ENCODE measurements at regions not wholly inside any gene's neighbourhood (a gene's known extent, or its start where the extent isn't known, plus 50 kb on each side); places are given as distances from the start of the nearest gene placed in this dataset.

- Histone ChIP-seq H3K4me1 (ENCODE audit: control insufficient read depth in 2 of 2, insufficient read depth in 2 of 2, low read length in 2 of 2) (no peaks in the 10 kb centered on the region), H3K79me2 (ENCODE audit: control insufficient read depth, insufficient read depth, low read length) (no peaks in the 10 kb centered on the region), H3K9ac (ENCODE audit: low read length) (no peak overlapping the region), H3K27me3 (replicated peaks in 1 of 4; ENCODE audit: control extremely low read depth in 1 of 4, control insufficient read depth in 3 of 4, insufficient read depth in 4 of 4, low read length in 3 of 4) (no peaks in the 10 kb centered on the region), H4K20me1 (ENCODE audit: control insufficient read depth, insufficient read depth, low read length, poor library complexity, severe bottlenecking) (no peaks in the 10 kb centered on the region), H3K4me3 (ENCODE audit: control extremely low read depth in 1 of 5, extremely low read depth in 1 of 5, insufficient read depth in 1 of 5, low read depth in 2 of 5, low read length in 4 of 5) (no peak overlapping the region), H3K27ac (ENCODE audit: low read length in 2 of 2) (no peak overlapping the region), H3K4me2 (replicated peaks; ENCODE audit: low read depth, low read length, poor library complexity, severe bottlenecking) (no peak overlapping the region), H2AFZ (ENCODE audit: insufficient read depth, low read depth, low read length, poor library complexity, severe bottlenecking) (no peak overlapping the region), H3K9me3 (ENCODE audit: control extremely low read depth in 1 of 3, control insufficient read depth in 2 of 3, insufficient read depth in 1 of 3, low read length in 2 of 3) (peaks cover 0 to 20% (median 0%) of the 10 kb centered on the region in 3 donors), H3K36me3 (replicated peaks in 1 of 2; ENCODE audit: control extremely low read depth in 1 of 2, control insufficient read depth in 1 of 2, extremely low read depth in 1 of 2, insufficient read depth in 2 of 2, low read length in 1 of 2) (no peaks in the 10 kb centered on the region)
- no peak for TF ChIP-seq EZH2 (IDR thresholded peaks at IDR 0.05; ENCODE audit: borderline replicate concordance, insufficient read depth, low read depth, low read length, poor library complexity, severe bottlenecking)
- TF ChIP-seq, protein P1, sequence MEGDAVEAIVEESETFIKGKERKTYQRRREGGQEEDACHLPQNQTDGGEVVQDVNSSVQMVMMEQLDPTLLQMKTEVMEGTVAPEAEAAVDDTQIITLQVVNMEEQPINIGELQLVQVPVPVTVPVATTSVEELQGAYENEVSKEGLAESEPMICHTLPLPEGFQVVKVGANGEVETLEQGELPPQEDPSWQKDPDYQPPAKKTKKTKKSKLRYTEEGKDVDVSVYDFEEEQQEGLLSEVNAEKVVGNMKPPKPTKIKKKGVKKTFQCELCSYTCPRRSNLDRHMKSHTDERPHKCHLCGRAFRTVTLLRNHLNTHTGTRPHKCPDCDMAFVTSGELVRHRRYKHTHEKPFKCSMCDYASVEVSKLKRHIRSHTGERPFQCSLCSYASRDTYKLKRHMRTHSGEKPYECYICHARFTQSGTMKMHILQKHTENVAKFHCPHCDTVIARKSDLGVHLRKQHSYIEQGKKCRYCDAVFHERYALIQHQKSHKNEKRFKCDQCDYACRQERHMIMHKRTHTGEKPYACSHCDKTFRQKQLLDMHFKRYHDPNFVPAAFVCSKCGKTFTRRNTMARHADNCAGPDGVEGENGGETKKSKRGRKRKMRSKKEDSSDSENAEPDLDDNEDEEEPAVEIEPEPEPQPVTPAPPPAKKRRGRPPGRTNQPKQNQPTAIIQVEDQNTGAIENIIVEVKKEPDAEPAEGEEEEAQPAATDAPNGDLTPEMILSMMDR (IDR thresholded peaks at IDR 0.05) = no peak
- H3K4me1 Mint-ChIP-seq = no peaks in the 10 kb centered on the region
- H3K4me3 Mint-ChIP-seq = no peak overlapping the region
- ChIA-PET POLR2A (no interaction called here), CTCF (no interaction called here)
- 95% methylated on average over 42 of the region's 42 CpGs for WGBS (ENCODE audit: insufficient coverage)
- no peak overlapping the region for H3K27ac Mint-ChIP-seq
- intact Hi-C loops (cut with micrococcal nuclease) = no loop called here
- H3K9me3 Mint-ChIP-seq (ENCODE audit: insufficient read depth) = no peaks in the 10 kb centered on the region
- ATAC-seq (ENCODE audit: low read depth) (no peak), DNase-seq (no peak)
- H3K27me3 Mint-ChIP-seq = no peaks in the 10 kb centered on the region
These were observed 927.9 kb downstream of the BRD1 start for GRCh38 chr22:48899523-48900326.

- Histone ChIP-seq H4K20me1 (ENCODE audit: control insufficient read depth, insufficient read depth, low read length, poor library complexity, severe bottlenecking) (no peaks in the 10 kb centered on the region), H3K4me2 (replicated peaks; ENCODE audit: low read depth, low read length, poor library complexity, severe bottlenecking) (no peak overlapping the region), H3K9me3 (ENCODE audit: control extremely low read depth in 1 of 3, control insufficient read depth in 2 of 3, insufficient read depth in 1 of 3, low read length in 2 of 3) (peaks cover 0 to 20% (median 0%) of the 10 kb centered on the region in 3 donors), H3K4me3 (ENCODE audit: control extremely low read depth in 1 of 5, extremely low read depth in 1 of 5, insufficient read depth in 1 of 5, low read depth in 2 of 5, low read length in 4 of 5) (no peak overlapping the region), H3K9ac (ENCODE audit: low read length) (no peak overlapping the region), H3K27ac (ENCODE audit: low read length in 2 of 2) (no peak overlapping the region), H2AFZ (ENCODE audit: insufficient read depth, low read depth, low read length, poor library complexity, severe bottlenecking) (no peak overlapping the region), H3K4me1 (ENCODE audit: control insufficient read depth in 2 of 2, insufficient read depth in 2 of 2, low read length in 2 of 2) (no peaks in the 10 kb centered on the region), H3K36me3 (replicated peaks in 1 of 2; ENCODE audit: control extremely low read depth in 1 of 2, control insufficient read depth in 1 of 2, extremely low read depth in 1 of 2, insufficient read depth in 2 of 2, low read length in 1 of 2) (no peaks in the 10 kb centered on the region), H3K79me2 (ENCODE audit: control insufficient read depth, insufficient read depth, low read length) (no peaks in the 10 kb centered on the region), H3K27me3 (replicated peaks in 1 of 4; ENCODE audit: control extremely low read depth in 1 of 4, control insufficient read depth in 3 of 4, insufficient read depth in 4 of 4, low read length in 3 of 4) (no peaks in the 10 kb centered on the region)
- intact Hi-C loops (cut with micrococcal nuclease) = no loop called here
- DNase-seq = no peak
- no peaks in the 10 kb centered on the region for H3K27me3 Mint-ChIP-seq
- no peaks in the 10 kb centered on the region for H3K4me1 Mint-ChIP-seq
- no peak for ATAC-seq (ENCODE audit: low read depth)
- H3K27ac Mint-ChIP-seq = no peak overlapping the region
- 83% methylated on average over 21 of the region's 21 CpGs for WGBS (ENCODE audit: insufficient coverage)
- no peak overlapping the region for H3K4me3 Mint-ChIP-seq
- POLR2A ChIA-PET = no interaction called here
- TF ChIP-seq, protein P1 (IDR thresholded peaks at IDR 0.05) = no peak
- no peak for TF ChIP-seq EZH2 (IDR thresholded peaks at IDR 0.05; ENCODE audit: borderline replicate concordance, insufficient read depth, low read depth, low read length, poor library complexity, severe bottlenecking)
- no peaks in the 10 kb centered on the region for H3K9me3 Mint-ChIP-seq (ENCODE audit: insufficient read depth)
- CTCF ChIA-PET = no interaction called here
These were observed 929.0 kb downstream of the BRD1 start for GRCh38 chr22:48898524-48899250.
